HG03280 (cell line): ENCODE measurements at regions not wholly inside any gene's neighbourhood (a gene's known extent, or its start where the extent isn't known, plus 50 kb on each side); places are given as distances from the start of the nearest gene placed in this dataset.

Experiments
- ATAC-seq: cut with Tn5 transposase; IDR thresholded peaks from one replicate; pipeline ENCODE4 v1.9.1; 2021; ENCODE audit warnings: mild to moderate bottlenecking, moderate library complexity; ENCODE audit not compliant: unreplicated experiment

DNA sequence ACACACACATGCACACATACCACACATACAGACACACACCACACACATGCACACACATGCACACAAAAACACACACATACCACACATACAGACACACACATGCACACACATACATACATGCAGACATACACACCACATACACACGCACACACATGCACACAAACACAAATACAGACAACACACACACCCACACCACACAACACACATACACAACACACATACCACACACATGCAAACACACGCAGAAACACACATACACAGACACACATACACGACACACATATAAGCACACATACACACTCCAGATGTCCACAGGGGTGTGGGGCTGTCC is 60.1 kb upstream of the PPP2R2D start:
- no peak for ATAC-seq

GRCh38 chr10:131841131-131841660 is 59.6 kb upstream of the PPP2R2D start:
- ATAC-seq: no peak

- no peak for ATAC-seq
Measured at GRCh38 chr10:131841661-131842139, 59.1 kb upstream of the PPP2R2D start.

GRCh38 chr10:131842351-131843088 is 58.3 kb upstream of the PPP2R2D start:
- no peak for ATAC-seq

- no peak for ATAC-seq
Measured at GRCh38 chr10:131843089-131843595, 57.7 kb upstream of the PPP2R2D start.

DNA sequence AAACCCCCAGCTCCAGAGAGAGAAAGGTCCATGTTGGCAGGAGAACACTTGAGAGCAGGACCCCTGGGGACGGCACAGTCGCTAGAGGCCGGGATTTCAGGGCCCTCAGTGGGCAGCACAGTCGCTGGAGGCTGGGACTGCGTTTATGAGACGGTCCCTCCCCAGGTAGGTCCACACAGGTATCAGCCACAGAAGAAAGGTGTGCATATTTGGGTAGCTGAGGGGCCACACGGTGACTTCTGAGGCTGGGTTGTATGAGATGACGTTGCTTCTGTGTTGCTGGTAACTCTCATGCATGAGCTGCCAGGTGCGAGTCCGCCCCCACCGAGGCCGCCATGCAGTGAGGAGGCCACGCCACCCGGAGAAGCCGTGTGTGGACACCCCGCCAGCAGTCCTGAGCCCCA is 56.9 kb upstream of the PPP2R2D start:
- ATAC-seq: no peak

DNA sequence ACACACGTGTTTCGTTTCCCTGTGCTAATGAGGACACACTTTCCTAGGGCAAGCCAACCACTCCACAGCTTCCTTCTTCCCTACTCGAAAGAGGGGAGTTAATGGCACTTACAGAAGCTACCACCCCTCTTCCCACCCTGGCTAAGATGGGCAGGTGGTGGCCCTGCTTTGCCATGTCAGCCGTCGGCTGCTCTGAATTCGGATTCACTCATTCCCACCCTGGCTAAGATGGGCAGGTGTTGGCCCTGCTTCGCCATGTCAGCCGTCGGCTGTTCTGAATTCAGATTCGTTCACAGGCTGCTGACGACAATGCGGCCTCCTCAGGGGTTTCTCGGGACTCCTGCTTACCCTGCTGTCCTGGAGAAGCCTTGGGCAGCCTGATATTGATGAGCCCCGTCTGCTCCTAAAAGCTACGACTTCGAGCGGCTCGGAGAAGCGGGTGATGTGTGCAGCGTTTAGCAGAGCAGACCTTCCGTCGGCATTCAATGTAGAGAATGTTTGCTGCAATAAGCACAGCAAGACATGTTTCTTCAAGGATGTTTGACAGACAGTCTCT is 56.2 kb upstream of the PPP2R2D start:
- ATAC-seq: no peak

DNA sequence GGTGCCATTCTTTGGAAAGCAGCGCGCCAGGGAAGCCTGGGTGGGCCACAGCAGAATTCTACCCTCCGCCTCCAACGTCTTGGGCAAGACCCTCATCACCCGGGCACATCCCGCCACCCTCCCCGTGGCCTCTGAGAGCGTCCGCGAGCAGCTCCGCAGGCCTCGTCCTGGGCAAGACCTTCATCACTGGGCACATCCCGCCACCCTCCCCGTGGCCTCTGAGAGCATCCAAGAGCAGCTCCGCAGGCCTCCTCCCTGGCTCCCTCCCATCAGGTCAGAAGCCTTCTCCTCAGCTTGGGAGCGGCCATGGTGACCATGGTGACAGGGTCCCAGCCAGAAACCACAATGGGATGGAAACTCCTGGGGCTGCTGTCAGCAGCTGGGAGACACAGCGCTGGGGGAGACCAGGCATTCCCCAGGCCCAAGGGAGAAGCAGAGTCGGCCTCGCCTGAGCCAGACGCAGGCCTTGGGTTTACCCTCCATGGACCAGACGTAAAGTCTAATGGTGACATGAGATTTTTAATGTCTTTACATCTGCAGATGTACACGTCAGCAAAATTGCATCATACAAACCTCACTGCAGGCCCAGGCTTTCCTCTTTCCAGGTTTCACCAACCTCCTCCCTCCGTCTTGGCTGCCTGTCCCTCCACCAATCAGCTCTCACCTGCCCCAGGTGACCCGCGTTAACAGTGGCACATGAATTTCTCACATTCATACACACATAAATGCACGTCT is 55.1 kb upstream of the PPP2R2D start:
- no peak for ATAC-seq

DNA sequence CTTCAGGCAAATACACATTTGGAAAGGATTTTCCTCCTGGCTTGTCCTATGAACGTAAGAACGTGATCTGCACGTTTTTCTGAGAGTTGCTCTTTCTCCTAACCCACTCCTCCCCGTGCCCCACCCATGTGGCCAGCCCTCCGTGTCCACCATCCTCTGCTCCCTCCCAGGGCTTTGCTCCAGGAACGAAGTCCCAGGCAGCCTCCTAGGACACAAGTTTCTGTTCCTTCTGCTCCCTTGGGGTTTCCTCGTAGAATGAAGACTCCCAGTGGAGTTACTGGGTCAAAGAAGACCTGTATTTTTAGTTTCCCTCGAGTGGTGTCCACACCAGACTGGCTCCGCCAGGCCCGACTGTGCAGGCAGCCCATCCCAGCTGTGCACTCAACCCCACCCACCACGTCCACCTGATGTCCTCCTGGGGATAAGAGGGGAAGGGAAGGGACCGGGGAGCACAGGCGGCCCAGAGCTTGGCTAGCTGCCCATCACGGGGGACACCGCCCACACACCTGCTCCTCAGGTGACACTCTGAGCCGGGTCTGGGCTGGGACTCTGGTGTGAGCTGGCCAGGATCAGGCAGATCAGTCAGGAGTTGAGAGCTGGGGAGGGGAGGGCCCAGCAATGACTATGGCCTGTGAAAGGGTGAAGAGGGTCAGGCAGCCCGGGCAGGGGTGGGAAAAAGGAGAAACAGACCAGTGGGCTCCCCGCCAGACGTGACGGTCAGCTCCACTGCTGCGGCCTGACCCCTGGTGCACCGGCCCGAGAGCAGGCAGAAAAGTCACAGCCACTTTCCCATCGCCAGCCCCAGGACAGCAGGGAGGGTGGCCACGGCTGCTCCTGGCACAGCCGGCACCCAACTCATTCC is 54.3 kb upstream of the PPP2R2D start:
- no peak for ATAC-seq

GRCh38 chr10:131847241-131847783 is 53.5 kb upstream of the PPP2R2D start:
- ATAC-seq: no peak

DNA sequence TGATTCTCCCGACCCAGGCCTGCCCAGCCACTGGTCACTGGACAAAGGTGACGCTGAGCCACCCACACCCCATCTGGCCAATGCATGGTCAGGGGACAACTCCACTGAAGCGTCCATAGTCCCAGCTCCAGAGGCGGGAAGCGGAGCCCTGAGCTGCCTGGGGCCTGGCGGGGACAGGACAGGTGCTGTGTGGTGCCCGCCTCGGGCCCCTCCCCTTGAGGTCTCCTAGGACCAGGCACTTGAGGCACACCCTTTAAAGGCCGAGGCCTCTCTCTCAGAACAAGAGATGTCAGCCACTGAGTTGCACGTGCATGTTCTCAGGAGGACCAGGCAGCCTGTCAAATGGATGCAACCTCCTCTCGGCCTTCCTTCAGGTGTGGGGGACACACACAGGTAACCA is 52.5 kb upstream of the PPP2R2D start:
- no peak for ATAC-seq

DNA sequence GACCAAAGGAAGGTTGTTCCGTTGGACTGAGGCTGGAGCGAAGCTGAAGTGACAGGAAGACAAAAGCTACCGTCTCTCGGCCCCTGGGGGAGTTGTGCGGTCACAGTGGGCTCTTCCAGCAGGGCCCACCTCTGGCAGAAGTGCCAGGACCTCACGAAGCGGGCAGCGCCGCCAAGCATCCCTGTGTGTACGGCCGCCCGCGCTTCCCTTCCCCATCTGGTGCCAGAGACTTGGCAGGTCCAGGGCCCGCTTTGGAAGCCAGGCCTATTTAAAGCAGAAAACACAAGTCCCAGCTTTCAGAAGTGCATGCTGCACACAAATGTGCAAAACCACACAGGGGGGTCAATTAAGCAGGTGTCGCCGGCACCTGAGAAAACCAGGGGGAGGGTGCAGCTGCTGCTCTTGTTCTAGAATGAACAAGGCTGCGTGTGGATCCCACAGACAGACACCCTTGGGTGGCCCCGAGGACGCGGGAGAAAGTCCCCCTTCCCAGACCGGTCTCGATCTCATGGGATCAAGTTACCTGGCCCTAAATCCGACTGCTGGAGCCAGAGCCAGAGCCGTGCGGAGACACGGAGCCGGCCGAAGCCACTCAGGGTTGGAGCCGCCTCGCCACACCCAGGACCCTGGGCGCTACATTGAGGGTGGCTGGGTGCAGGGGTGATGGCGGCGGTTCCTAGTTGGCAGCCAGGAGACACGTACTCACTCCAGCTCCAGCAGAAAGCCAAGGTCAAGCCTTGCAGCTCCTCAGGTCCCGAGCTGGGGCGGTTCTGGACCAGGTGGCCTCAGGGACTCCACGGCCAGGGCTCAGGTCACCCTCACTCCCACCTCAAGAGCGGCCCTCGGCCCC is 51.8 kb upstream of the PPP2R2D start:
- ATAC-seq: no peak

DNA sequence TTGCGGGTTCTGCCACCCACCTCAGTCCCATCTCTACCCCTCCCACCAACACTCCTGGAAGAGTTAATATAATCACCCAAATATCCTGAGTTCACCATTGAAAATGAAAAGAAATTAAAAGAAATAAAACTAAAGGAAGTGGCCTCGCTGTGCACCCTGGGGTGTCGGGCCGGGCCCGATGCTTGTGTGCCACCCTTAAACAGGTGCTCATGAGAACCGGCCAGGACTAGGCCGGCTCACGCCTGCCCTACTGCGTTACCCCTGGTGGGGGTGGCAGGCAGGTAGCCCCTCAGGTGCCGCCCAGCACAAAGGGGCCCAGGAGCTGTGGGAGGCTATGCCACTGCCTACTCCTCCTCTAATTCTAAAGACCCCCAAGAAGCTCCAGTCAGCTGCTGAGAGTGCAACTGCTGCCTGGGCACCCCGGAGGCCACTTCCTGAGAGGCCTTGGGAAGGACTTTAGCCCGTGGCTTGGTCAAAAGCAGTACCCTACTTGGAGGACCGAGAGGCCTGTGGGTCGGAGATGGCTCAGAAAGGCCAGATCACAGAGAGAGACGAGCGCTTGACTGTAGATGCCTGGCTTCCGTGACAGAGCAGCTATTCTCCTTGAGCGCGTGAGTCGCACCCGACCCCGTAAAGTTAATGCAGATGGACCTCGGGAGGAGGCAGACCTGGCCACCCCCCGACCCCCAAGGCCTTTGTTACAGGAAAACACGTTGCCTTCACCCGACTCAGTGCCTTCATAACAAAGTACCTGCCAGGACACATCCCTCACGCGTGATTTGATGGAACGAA is 51.0 kb upstream of the PPP2R2D start:
- no peak for ATAC-seq

DNA sequence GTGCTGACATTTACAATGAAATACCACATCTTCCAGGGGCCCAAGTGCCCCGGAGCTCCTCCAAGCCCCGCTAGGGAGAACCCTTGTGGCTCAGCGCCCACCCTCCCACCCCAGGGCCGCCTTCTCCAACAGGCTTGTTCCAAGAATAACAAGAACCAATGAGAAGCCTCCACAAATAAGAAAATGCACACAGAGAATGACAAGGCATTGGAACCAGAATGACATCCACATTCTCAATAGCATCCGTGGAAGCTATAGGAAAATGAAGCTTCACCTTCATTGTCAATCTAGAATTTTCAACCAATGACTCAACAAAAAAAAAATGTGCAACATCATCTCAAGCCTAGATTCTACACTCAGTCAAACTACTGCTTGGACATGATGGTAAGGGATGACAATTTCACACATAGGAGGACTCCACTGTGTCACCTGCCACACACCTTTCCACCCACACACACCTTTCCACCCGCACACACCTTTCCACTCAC is 50.4 kb upstream of the PPP2R2D start:
- no peak for ATAC-seq
